NT2/D1 (cell line): ENCODE measurements at regions not wholly inside any gene's neighbourhood (a gene's known extent, or its start where the extent isn't known, plus 50 kb on each side); places are given as distances from the start of the nearest gene placed in this dataset.

ENCODE experiments used
- YY1 ChIP-seq: IDR thresholded peaks from 2 replicates; pipeline ENCODE4 v1.6.1; 2011; ENCODE audit not compliant: insufficient read length, insufficient read depth
- ZNF274 ChIP-seq: IDR thresholded peaks from 2 replicates; pipeline ENCODE4 v1.6.1; 2011; ENCODE audit warnings: mild to moderate bottlenecking, low read depth, low read length

DNA sequence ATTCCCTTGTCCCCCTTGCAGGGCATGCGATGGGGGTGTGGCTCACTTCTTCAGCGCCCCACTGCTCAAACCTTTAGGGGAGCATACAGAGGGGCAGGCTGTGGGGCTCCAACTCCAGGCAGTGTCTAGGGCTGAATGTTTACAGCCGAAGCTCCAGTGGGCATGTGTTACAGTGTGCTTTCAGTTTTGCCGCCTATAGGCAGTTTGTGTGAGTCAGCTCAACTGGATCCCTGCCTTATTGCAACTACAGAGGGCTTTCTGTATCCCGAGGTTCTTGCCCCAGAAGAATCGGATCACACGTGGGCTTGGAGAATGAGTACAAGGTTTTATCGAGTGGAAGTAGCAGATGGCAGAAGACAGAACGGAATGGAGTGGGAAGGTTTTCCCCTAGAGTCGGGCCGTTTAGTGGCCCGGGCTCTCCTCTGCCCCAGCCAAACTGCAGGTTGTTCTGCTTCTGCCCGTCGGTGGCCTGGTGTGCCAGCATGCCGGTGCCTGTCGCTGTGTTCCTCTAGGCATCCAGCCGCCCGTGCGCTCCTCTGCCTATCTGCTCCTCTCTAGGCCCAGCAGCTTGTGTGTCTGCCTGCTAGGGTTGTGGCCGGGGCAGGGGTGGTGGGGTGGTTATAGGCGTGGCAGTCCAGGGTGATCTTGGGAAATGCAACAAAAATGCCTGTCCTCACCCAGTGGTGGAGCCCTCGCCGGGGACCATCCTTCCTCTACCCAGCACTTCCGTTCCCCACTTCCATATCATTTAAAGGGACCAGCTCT is 435.9 kb upstream of the SGCG start:
- no peak for TF ChIP-seq YY1
- no peak for TF ChIP-seq ZNF274
